ENCODE measurements at regions not wholly inside any gene's neighbourhood (a gene's known extent, or its start where the extent isn't known, plus 50 kb on each side); places are given as distances from the start of the nearest gene placed in this dataset.

- ChIA-PET POLR2A (ENCODE audit: low non-redundant PET) (no interaction called here), CTCF (no interaction called here)
- no peak overlapping the region for H3K4me3 ChIP-seq (ENCODE audit: low read depth, low read length, poor library complexity, severe bottlenecking)
- no peak for TF ChIP-seq CTCF (conservative IDR thresholded peaks at IDR 0.05; ENCODE audit: low read depth, low read length)
- TF ChIP-seq EZH2 (IDR thresholded peaks at IDR 0.05; ENCODE audit: borderline replicate concordance, low read depth, low read length, poor library complexity, severe bottlenecking) = no peak
- DNase-seq (ENCODE audit: low spot score) = no peak
- intact Hi-C loops (cut with micrococcal nuclease; ENCODE audit: unreplicated experiment) = no loop called here
- no peaks in the 10 kb centered on the region for H3K9me3 ChIP-seq (ENCODE audit: low read depth, low read length, poor library complexity, severe bottlenecking)
- no peaks in the 10 kb centered on the region for H3K36me3 ChIP-seq (ENCODE audit: insufficient read depth, low read length, poor library complexity, severe bottlenecking)
- peaks cover 1% of the 10 kb centered on the region for H3K4me1 ChIP-seq (ENCODE audit: insufficient read depth, low read length, poor library complexity, severe bottlenecking)
- no peak overlapping the region for H3K27ac ChIP-seq (ENCODE audit: low read depth, low read length, poor library complexity, severe bottlenecking)
- no peaks in the 10 kb centered on the region for H3K27me3 ChIP-seq (replicated peaks; ENCODE audit: insufficient read depth, low read depth, low read length, poor library complexity)
- no TSS peak for BruUV-seq (replicated peaks)
These were observed 138.6 kb upstream of the SERTAD2 start for GRCh38 chr2:64792300-64792699.

GRCh38 chr2:64792995-64793639 is 139.4 kb upstream of the SERTAD2 start:
- Histone ChIP-seq H3K9me3 (ENCODE audit: low read depth, low read length, poor library complexity, severe bottlenecking) (no peaks in the 10 kb centered on the region), H3K4me3 (ENCODE audit: low read depth, low read length, poor library complexity, severe bottlenecking) (no peak overlapping the region), H3K27ac (ENCODE audit: low read depth, low read length, poor library complexity, severe bottlenecking) (no peak overlapping the region), H3K4me1 (ENCODE audit: insufficient read depth, low read length, poor library complexity, severe bottlenecking) (peaks cover 9% of the 10 kb centered on the region), H3K27me3 (replicated peaks; ENCODE audit: insufficient read depth, low read depth, low read length, poor library complexity) (no peaks in the 10 kb centered on the region), H3K36me3 (ENCODE audit: insufficient read depth, low read length, poor library complexity, severe bottlenecking) (no peaks in the 10 kb centered on the region)
- TF ChIP-seq EZH2 (IDR thresholded peaks at IDR 0.05; ENCODE audit: borderline replicate concordance, low read depth, low read length, poor library complexity, severe bottlenecking) = no peak
- no peak for TF ChIP-seq CTCF (conservative IDR thresholded peaks at IDR 0.05; ENCODE audit: low read depth, low read length)
- DNase-seq (ENCODE audit: low spot score) = no peak
- BruUV-seq (replicated peaks) = no TSS peak
- ChIA-PET CTCF (no interaction called here), POLR2A (ENCODE audit: low non-redundant PET) (no interaction called here)
- intact Hi-C loops (cut with micrococcal nuclease; ENCODE audit: unreplicated experiment) = no loop called here

- peaks cover 15% of the 10 kb centered on the region for H3K4me1 ChIP-seq (ENCODE audit: insufficient read depth, low read length, poor library complexity, severe bottlenecking)
- POLR2A ChIA-PET (ENCODE audit: low non-redundant PET) = no interaction called here
- no peak overlapping the region for H3K27ac ChIP-seq (ENCODE audit: low read depth, low read length, poor library complexity, severe bottlenecking)
- CTCF ChIA-PET = no interaction called here
- intact Hi-C loops (cut with micrococcal nuclease; ENCODE audit: unreplicated experiment) = no loop called here
- H3K4me3 ChIP-seq (ENCODE audit: low read depth, low read length, poor library complexity, severe bottlenecking) = no peak overlapping the region
- no peak for DNase-seq (ENCODE audit: low spot score)
- no peaks in the 10 kb centered on the region for H3K9me3 ChIP-seq (ENCODE audit: low read depth, low read length, poor library complexity, severe bottlenecking)
- H3K36me3 ChIP-seq (ENCODE audit: insufficient read depth, low read length, poor library complexity, severe bottlenecking) = no peaks in the 10 kb centered on the region
- no peaks in the 10 kb centered on the region for H3K27me3 ChIP-seq (replicated peaks; ENCODE audit: insufficient read depth, low read depth, low read length, poor library complexity)
- TF ChIP-seq EZH2 (IDR thresholded peaks at IDR 0.05; ENCODE audit: borderline replicate concordance, low read depth, low read length, poor library complexity, severe bottlenecking) (no peak), CTCF (conservative IDR thresholded peaks at IDR 0.05; ENCODE audit: low read depth, low read length) (no peak)
- BruUV-seq (replicated peaks) = no TSS peak
These were observed 140.0 kb upstream of the SERTAD2 start for GRCh38 chr2:64793701-64794100.

Data from A673 (cell line).